DMS153 treated with DMSO at 0.1 percent for 48 hours (cell line): ENCODE measurements at regions not wholly inside any gene's neighbourhood (a gene's known extent, or its start where the extent isn't known, plus 50 kb on each side); places are given as distances from the start of the nearest gene placed in this dataset.
"Not testable (repeated sequence)": the region's sequence is repeated elsewhere in the genome, so short reads cannot be mapped to it uniquely, and the experiment has no call there.

ENCODE experiments used
- DNase-seq: peaks from one replicate; lab custom pipeline; 2025; ENCODE audit not compliant: unreplicated experiment; lab: John Stamatoyannopoulos, UW

DNA sequence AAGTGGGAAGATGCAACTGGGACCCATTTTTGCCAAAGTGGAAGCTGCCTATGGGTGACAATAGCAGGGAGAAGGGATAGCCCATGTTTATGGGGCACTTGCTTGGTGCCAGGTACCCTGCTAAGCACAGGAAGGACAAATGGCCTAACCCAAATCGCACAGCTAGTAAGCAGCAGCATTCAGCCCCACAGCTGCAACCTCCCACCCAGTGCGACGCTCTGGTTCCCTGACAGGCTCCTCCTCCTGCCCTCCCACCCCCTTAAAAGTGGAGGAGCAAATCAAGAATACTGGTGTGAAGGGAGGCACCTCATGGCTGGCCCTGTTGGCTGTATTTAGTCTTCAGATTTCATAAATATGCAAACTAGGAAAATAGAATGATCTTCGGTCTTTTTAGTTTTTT is 76.2 kb downstream of the RIN2 start:
- no peak for DNase-seq

DNA sequence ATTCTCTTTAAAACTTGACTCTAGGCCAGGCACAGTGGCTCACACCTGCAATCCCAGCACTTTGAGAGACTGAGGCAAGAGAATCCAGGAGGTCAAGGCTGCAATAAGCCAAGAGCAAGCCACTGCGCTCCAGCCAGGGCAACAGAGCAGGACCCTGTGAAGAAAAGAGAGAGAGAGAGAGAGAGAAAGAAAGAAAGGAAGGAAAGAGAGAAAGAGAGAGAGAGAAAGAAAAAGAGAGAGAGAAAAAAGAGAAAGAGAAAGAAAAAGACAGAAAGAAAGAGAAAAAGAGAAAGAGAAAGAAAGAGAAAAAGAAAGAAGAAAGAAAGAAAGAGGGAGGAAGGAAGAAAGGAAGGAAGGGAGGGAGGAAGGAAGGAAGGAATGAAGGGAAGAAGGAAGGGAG is 76.7 kb downstream of the RIN2 start:
- DNase-seq, result no peak

DNA sequence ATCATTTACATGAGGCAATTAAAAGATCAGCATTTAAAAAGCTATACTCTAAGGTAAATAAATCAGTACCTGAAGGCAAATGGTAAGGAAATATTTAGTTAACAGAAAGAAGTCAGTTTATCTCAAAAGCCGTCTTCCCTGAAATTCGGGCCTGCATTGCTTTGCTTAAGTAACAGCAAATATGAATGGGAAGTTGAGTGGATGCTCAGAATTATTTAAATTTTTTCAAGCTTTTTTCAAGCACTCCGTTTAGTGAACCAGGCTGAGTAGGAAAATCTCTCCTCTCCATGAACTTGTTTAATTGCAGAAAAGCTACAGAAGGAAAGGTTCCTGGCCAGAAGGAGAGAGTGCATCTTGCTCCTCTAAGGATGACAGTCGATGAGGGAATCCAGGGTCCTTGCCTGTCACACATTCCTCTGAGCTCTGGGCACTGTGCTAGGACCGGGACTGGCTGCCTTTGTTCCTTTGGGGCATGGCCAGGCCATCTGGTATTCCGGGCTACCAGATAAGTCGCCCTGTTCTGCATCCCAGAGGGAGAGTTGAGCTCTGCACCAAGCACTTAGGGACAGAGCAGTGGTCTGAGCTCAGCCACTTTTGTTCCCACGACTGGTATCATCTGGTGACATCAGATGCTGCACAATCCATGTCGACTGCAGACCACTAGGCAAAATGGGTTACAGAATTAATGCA is 77.6 kb downstream of the RIN2 start:
- no peak for DNase-seq

DNA sequence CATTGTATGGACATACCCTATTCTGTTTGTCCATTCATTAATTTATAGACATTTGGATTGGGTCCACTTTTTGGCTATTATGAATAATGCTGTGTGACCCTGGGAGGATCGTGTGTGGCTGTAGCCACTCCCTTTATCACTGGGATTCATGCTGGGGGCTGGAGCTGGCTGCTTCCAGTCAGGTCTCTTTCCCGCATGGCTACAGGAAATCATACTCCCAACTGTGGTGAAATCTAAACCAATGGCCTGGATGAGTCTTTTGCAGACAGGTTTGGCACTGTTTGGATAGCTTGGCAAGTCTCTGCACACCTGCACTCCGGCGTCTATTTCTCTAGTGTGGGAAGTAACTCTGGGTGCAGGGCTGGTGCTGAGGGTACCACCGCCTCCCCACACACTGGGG is 80.4 kb downstream of the RIN2 start:
- DNase-seq, result no peak

DNA sequence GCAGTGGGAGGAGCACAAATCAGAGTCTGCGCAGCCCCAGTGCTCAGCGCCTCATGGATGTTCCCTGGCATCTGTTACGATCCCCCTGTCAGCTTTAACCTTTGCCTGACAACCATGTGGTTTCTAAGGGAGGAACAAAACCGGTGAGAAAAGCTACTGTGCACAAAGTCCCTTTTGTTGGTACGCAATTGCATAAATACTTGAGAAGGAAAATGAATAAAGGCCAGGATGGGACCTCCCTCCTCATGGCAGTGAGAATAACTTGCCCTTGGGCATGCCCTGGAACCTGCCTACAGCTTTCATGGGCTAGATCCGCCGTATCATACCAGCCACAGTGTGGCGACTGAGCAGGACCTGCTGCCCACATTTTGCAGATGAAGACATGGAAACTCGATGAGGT is 81.0 kb downstream of the RIN2 start:
- no peak for DNase-seq

DNA sequence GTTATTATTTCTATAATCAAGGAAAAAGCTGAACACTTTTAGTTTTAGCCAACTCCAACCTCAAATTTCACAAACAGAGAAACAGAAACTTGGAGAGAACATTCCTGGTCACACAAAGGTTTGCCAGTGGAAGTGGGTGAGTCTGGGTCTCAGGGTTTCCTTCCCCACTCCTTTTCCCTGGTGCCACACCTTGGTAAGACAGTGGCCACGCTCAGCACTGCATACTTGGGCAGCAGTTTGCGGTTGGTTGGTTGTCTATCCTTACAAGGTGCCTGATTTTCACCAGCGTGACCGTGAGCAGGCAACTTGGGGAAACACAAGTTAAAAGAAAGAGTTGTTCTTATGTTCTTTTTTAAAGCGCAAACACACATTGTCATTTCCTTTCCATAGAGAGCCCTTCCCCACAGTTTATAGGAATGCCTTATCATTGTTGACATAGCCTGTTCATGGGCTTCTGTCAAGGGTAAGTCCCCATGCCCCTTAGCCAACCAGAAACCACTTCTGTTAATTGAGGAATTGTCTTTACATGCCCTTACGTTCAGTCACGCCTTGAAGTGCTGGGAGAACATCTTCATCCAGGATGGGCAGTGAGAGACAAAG is 82.2 kb downstream of the RIN2 start:
- no peak for DNase-seq

DNA sequence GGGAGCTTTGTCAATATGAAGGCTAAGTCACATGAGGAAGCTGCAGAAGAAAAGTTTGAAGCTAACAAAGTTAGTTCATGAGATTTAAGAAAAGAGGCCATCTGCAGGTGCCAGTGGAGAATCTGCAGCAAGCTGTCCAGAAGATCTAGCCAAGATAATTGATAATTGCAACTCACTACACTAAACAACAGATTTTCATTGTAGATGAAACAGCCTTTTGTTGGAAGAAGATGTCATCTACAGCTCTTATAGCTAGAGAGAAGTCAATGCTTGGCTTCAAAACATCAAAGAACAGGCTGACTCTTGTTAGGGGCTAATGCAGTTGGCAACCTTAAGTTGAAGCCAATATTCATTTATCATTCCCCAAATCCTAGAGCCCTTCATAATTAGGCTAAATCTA is 83.7 kb downstream of the RIN2 start:
- DNase-seq, result no peak

DNA sequence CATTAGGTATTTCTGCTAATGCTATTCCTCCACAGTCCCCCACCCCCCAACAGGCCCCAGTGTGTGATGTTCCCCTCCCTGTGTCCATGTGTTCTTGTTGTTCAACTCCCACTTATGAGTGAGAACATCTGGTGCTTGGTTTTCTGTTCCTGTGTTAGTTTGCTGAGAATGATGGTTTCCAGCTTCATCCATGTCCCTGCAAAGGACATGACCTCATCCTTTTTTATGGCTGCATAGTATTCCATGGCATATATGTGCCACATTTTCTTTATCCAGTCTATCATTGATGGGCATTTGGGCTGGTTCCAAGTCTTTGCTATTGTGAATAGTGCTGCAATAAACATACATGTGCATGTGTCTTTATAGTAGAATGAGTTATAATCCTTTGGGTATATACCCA is 86.8 kb downstream of the RIN2 start:
- DNase-seq, result not testable (repeated sequence)

DNA sequence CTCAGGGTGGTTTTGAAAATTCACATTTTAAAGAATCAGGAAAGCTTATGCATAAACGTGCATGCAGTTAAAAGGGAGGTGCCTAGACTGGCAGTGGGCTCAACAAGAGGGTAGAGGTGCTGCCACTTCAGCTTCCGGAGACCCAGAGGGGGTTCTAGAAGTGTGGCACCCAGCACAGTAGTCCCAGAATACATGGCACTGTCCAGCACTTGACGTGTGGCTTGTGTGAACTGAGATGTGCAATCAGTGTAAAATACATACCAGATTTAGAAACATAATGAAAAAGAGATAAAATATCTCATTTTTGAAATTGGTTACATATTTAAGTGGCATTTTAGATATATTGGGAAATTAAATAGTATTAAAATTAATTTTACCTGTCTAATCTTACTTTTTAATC is 89.3 kb downstream of the RIN2 start:
- DNase-seq, result no peak

DNA sequence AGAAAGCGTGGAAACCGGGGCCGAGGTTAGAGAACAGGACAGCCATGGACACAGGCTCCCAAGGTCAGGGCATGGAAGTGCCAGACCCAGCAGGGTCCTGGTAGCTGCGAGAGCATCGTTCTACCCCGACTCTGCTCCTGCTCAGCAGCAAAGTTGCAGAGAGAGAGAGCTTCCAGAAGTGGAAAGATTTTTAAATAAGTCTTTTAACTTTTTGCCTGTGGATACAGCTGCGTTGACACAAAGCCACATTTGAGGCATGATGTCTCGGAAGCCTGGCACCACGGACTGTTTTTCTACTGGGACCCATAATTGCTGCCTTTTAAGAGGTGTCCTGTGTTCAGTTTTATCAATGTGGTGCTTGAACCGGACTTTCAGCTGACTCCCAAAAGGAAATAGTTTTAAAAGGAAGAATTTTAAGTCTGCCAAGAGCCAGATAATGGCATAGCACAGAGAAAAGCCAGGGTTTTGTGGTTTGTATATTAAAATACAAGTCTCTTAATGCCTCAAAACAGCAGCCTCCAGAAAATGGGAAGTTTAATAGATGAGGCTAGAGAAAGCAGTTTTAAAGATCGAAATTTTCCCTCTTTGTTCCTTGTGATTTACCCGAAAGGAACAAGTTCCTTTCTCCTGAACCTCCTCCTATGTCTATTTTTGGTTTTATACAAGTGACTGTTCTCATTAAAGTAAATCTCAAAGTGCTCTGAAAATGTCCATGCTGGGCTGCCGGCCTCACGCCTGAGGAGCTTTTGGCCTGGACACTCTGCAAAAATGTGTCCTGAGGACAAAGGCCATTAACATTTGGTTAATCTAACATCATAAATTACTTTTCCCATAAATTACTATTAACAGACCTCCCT is 91.5 kb downstream of the RIN2 start:
- no peak for DNase-seq

DNA sequence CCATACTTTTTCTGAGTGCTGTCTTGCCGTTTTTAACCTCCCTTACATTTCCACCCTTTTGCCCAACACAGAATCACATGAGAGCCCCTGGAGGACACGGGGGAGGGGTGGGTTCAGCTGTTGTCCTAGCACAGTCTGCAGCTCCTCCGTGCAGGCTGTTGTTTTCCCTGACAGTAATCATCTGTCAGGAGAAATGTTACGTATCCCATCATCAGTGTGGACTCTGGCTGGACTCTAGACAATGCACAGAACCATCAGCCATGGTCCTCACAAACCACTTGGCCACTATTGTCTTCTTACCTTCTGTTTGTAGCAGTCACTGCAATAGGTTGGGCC is 92.1 kb downstream of the RIN2 start:
- no peak for DNase-seq

DNA sequence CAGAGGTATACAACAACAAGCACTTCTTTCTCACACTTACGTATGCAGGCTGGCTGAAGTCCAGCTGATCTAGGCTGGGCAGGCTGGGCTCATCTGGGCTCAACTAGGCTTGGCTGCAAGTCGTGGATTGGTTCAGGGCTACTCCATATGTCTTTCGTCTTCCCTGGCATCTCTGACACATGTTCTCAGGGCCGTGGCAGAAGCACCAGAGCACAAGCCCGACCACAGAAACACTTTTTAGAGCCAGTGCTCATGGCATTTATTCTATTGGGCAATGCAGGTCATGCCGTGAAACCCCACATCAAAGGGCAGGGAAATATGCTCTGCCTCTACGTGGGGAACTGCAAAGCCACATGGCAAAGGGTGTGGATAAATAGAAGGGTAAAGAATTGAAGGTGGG is 93.8 kb downstream of the RIN2 start:
- no peak for DNase-seq

DNA sequence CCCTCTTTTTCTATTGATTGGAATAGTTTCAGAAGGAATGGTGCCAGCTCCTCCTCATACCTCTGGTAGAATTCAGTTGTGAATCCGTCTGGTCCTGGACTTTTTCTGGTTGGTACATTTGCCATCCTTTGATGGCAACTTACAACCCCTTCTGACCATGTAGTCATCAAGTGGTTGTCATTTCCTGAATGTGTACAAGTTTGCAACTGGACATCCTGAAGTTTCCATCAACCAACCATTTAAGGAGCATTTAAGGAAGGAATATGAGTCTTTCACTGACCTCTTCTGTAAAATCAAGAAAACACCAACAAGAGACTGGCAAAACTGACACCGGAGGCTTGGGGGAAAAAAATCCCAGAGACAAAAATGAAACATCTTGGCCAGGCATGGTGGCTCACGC is 97.4 kb downstream of the RIN2 start:
- DNase-seq, result no peak

DNA sequence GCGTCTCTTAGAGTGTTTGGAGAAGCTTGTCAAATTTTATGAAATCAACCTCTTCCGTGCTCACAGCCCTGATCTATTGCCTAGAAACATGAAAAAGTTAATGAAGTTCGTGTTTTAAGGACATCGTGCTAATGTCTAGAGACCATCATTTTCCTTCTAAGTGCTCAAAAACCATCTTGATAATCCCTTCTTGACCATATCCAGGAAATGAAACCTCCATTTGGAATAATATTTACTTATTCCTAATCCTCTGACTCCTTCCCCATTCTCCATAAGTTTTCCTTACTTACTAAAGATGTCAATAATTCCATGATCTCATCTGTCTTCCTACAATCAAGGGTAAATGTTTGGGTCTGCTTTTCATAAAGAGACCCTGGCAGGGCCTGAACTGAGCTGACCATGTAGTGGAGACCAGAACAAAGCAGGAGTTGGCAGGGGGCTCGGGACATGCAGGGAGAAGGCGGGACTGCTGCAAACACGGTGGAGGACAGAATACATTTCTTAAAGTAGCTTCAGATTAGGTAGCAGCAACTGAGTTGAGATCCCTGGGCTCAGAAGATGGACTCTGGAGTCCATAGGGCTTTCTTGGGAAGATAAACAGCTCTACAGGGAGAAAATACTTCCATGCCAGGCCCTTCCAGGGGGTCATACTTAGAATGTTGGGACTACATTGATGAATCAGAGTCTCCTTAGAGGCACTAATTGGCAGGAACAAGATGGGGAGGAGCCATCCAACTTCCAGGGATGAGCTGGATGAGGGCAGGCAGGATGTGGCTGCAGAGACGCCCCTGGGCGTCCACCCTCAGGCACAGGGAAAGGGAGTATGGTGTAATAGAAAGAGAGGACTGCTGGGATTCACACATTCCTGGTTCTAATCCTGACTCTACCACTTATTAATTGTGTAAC is 100.7 kb downstream of the RIN2 start:
- no peak for DNase-seq

DNA sequence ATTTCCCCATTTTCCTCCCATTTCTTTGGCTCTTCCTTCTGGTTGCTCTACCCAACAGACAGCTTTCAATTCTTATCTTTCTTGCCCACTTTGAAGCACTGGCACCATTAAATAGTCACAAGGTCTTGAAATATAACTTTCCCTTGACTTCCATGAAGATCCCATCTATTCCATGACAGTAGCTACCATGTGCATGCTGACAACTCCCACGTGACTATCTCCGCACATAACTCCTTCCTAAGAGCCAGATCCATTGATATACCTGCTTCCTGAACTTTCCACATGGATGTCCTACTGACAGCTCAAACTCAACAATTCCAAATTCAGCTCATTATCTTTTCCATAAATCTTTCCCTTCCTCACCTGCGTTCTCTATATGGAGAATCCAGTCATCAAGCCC is 101.4 kb downstream of the RIN2 start:
- DNase-seq, result no peak

DNA sequence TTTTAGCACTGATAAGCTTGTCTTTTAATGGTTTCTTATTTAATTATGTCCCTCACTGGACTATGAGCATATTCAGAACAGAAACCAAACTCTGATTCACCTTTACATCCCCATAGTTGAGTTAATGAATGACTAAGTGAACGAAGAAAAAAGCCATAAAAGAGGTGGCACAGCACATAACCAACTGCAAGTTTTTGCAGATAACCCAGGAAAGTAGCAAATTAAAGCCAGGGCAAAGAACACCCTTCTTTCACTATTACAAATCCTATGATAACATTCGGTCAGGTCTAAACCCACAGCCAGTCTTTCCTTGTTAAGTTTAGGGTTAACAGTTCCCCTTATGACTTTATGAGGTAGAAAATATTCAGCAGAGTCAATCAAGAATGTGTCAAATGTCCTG is 102.7 kb downstream of the RIN2 start:
- no peak for DNase-seq

DNA sequence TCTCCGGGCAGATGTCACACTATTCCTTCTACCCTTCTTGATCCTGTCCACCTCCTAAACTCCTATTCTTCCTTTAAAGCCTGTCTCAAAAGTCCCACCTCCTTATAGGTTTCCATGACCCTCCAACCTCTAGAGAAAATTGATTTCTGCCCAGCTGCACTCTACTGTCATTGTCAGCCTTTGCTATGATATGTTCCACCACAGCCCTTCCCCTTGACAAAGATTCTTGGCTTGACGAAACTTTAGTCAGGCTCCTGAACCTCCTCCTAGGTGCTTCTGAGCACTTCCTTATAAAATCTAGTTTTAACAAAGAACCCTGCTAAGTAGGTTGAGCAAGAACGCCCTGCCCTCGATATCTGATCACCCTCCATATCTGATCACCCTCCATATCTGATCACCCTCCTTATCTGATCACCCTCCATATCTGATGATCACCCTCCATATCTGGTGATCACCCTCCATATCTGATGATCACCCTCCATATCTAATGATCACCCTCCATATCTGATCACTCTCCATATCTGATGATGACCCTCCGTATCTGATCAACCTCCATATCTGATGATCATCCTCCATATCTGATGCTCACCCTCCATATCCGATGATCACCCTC is 103.2 kb downstream of the RIN2 start:
- no peak for DNase-seq

DNA sequence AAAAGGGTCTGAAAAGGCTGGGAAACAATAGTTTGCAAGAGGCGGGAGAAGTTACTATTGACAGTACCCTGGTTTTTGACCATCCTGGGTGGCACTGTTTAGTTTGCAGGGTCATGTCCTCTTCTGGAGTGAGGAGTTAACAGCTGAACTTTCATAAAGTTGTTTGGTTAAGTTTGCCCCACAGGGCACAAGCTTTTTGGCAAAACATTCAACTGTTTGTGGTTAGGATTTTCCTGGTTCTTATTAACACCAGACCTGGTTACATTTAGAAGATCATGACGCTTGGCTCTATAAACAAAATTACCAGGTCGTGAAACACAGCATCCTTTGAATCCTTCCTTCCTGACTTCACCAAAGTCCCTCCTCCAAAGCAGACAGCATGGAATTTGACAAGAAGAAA is 106.1 kb downstream of the RIN2 start:
- no peak for DNase-seq

DNA sequence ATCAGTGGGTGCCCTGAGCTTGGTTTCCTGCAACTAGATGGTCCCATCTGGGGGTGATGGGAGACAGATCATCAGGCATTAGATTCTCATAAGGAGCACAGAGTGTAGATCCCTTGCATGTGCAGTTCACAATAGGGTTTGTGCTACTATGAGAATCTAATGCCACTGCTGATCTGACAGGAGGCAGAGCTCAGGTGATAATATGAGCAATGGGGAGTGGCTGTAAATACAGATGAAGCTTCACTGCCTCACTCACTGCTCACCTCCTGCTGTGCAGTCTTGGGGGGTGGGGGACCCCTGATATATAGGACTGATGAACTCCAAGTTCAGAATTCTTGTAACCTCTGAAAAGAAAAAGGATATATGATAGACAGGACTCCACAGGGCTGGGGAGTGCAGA is 108.0 kb downstream of the RIN2 start:
- DNase-seq, result no peak

DNA sequence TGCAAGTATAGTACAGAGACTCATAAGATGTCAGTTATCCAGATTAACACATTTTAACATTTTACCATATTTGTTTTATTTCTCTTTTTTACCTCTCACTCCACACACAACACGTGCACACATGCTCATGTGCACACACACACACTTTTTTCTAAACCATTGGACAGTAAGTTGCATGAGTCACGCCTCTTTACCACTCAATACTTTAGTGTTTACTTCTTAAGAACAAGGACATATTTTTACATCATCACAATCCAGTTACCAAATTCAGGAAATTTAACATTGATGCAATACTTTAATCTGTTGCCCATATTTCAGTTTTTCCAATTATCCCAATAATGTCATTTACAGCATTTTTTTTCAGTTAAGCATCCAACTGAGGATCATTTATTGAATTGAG is 109.0 kb downstream of the RIN2 start:
- DNase-seq, result no peak

DNA sequence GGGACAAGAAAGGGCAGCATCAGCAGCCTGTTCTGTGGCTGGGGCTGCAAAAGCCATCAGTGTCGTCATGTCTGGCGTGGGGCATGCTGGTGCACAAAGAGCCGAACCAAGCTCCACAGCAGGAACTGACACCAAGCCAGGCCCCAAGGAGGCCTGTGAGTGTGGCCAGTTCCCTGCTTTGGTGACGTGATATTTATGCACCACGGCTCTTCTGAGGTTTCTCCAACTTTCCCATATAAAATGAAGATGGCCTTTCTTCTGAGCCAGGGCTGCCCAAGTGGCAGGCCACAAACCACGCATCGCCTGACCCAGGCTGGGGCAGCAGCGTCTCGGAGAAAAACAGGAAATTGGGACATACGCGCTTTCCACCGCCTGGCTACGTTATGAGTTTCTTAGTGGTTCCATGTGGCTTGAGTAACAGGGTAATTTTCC is 109.9 kb downstream of the RIN2 start:
- no peak for DNase-seq
